ENCODE measurements at regions not wholly inside any gene's neighbourhood (a gene's known extent, or its start where the extent isn't known, plus 50 kb on each side); places are given as distances from the start of the nearest gene placed in this dataset.
"Not testable (repeated sequence)": the region's sequence is repeated elsewhere in the genome, so short reads cannot be mapped to it uniquely, and the experiment has no call there.

DNA sequence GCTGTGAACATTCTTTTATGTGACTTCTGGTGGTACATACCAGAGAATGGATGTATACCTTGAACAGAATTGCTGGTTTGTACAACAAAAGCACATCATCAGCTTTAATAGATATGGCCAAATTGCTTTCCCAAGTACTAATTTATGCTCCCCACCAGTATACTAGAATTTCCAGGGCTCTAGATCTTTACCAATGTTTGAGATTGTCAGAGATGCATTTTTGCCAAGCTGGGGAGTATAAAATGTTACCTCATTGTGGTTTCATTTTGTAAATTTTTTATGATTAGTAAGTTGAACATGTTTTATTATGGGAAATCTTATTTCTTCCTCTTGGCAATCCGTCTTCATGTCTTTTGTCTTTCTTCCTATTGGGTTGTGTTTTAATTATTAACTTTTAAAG is 179.9 kb upstream of the TMEM106B start:
- no peaks in the 10 kb centered on the region for H3K36me3 Mint-ChIP-seq
- H3K9me3 Mint-ChIP-seq = no peaks in the 10 kb centered on the region
- H3K4me3 Mint-ChIP-seq = no peak overlapping the region
- H3K4me1 Mint-ChIP-seq = no peaks in the 10 kb centered on the region
- peaks cover 5% of the 10 kb centered on the region for H3K27me3 Mint-ChIP-seq
- H3K27ac Mint-ChIP-seq = no peak overlapping the region

DNA sequence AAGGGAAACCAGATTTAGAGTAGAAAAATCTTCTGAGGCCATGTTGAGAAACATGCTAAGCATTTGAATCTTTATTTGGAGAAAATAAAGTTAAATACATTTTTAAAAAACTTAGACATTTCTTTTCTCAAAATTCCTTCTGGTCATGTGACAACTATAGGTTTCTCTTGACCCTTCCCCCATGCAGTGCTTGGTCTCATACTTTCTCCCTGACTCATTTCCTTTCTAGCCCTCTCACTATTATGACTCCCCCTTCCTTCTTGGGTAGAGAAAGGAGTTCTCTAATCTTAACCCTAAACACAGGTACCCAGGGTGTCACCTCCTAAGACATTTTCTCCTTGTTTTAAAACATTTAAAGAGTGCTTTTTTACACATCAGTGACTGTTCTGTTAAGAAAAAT is 179.5 kb upstream of the TMEM106B start:
- no peaks in the 10 kb centered on the region for H3K9me3 Mint-ChIP-seq
- H3K27ac Mint-ChIP-seq = no peak overlapping the region
- H3K4me3 Mint-ChIP-seq = no peak overlapping the region
- H3K4me1 Mint-ChIP-seq = no peaks in the 10 kb centered on the region
- peaks cover 8% of the 10 kb centered on the region for H3K27me3 Mint-ChIP-seq
- H3K36me3 Mint-ChIP-seq = no peaks in the 10 kb centered on the region

DNA sequence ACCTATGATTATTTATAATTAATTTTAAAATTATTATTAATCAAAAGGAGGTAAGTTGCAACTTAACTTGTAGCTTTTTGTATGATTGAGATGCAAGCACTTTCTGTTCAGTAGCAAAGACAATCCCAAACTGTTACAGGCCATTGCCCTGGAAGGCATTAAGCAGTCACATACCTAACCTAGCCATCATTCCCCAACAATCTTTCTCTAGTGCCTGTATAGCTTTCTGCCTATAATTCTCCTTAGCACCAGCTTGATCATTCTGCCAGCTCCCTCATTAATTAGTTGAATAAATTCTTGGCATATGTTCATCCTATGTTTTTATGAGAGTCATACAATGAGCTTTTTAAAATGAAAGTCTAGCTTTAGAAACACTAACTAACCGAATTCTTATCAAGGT is 178.9 kb upstream of the TMEM106B start:
- Mint-ChIP-seq H3K27me3 (peaks cover 13% of the 10 kb centered on the region), H3K9me3 (no peaks in the 10 kb centered on the region), H3K27ac (no peak overlapping the region), H3K4me3 (no peak overlapping the region), H3K4me1 (no peaks in the 10 kb centered on the region), H3K36me3 (no peaks in the 10 kb centered on the region)

DNA sequence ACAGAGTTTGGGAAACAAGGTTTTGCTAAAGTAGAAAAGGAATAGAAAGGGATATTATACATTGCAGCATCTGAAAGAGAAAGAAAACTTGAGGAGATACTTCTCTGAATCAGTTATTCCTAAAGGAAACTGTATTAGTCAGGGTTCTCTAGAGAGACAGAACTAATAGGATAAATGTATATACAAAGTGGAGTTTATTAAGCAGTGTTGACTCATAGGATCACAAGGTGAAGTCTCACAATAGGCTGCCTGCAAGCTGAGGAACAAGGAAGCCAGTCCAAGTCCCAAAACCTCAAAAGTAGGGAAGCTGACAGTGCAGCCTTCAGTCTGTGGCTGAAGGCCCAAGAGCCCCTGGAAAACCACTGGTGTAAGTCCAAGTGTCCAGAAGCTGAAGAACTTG is 167.6 kb upstream of the TMEM106B start:
- H3K36me3 Mint-ChIP-seq, H3K9me3 Mint-ChIP-seq: not testable (repeated sequence)

DNA sequence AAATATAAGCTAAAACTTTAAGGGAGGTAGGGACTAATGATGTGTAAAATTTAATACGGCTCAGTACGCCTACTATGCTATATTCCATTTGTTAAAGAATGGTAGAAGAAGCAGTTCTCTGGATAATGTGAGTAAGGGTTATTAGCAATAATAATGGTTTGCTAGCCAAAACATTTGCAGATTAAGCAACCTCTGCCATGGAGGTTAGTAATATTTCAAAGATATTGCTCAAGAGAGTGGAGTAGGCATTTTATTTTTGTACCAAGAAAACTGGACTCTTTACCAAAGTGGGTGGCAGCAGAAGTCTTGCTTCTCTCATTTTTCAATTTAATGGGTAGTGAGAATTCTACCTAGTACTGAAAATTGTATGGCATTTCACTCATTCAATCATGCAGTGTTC is 158.9 kb upstream of the TMEM106B start:
- Mint-ChIP-seq H3K9me3 (peaks cover 7% of the 10 kb centered on the region), H3K27ac (no peak overlapping the region), H3K4me1 (no peaks in the 10 kb centered on the region), H3K27me3 (peaks cover 7% of the 10 kb centered on the region), H3K36me3 (peaks cover 2% of the 10 kb centered on the region), H3K4me3 (no peak overlapping the region)

More for the DNA sequence above, 167.6 kb upstream of the TMEM106B start:
- H3K27me3 Mint-ChIP-seq = peaks cover 16% of the 10 kb centered on the region
- H3K4me3 Mint-ChIP-seq, H3K4me1 Mint-ChIP-seq, H3K27ac Mint-ChIP-seq: not testable (repeated sequence)

DNA sequence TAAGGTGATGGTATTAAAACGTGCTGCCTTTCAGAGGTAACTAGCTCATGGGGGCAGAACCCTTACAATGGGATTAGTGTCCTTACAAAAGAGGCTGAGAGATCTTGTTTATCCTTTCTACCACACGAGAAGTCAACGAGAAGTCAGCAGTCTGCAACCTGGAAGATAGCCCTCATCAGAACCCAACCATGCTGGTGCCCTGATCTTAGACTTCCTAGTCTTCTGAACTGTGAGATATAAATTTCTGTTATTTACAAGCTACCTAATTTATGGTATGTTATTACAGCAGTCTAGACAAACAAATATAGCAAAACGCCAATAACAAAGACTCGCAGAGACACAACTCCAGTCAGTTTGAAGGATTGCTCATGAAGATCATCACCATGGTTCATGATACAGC is 157.5 kb upstream of the TMEM106B start:
- peaks cover 10% of the 10 kb centered on the region for H3K9me3 Mint-ChIP-seq
- no peak overlapping the region for H3K4me3 Mint-ChIP-seq
- peaks cover 5% of the 10 kb centered on the region for H3K36me3 Mint-ChIP-seq
- no peaks in the 10 kb centered on the region for H3K4me1 Mint-ChIP-seq
- H3K27ac Mint-ChIP-seq = no peak overlapping the region
- peaks cover 2% of the 10 kb centered on the region for H3K27me3 Mint-ChIP-seq

DNA sequence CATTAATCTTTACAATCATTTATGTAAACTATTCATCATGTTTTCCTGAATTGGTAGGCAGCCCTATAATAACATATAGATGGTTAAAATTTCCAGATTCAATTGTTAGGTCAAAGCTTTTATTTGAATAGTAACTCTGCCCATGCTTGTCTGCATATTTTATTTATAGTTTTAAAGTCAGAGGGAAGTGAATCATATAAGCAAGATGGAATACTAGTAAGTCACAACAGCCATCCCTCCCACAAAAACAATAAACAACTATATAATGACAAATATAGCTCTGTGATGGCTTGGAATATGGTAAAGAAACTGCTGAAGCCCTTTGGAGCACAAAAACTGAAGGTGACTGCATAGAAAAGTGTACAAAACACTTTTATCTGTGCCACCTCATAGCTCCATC is 156.3 kb upstream of the TMEM106B start:
- H3K36me3 Mint-ChIP-seq = peaks cover 5% of the 10 kb centered on the region
- no peak overlapping the region for H3K4me3 Mint-ChIP-seq
- no peaks in the 10 kb centered on the region for H3K4me1 Mint-ChIP-seq
- H3K27ac Mint-ChIP-seq = no peak overlapping the region
- no peaks in the 10 kb centered on the region for H3K27me3 Mint-ChIP-seq
- H3K9me3 Mint-ChIP-seq = peaks cover 10% of the 10 kb centered on the region

DNA sequence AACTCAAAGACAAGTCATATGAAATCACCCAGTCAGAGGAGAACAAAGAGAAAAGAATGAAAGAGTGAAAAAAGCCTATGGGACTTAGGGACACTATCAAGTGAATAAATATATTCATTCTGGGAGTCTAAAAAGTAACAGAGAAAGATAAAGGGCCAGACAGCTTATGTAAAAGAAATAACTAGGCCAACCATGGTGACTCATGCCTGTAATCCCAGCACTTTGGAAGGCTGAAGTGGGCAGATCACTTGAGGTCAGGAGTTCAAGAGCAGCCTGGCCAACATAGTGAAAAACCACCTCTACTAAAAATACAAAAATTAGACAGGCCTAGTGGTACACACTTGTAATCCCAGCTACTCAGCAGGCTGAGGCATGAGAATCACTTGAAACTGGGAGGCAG is 154.7 kb upstream of the TMEM106B start:
- Mint-ChIP-seq H3K27me3 (no peaks in the 10 kb centered on the region), H3K9me3 (peaks cover 10% of the 10 kb centered on the region), H3K4me3 (no peak overlapping the region), H3K36me3 (peaks cover 5% of the 10 kb centered on the region), H3K27ac (no peak overlapping the region), H3K4me1 (no peaks in the 10 kb centered on the region)

DNA sequence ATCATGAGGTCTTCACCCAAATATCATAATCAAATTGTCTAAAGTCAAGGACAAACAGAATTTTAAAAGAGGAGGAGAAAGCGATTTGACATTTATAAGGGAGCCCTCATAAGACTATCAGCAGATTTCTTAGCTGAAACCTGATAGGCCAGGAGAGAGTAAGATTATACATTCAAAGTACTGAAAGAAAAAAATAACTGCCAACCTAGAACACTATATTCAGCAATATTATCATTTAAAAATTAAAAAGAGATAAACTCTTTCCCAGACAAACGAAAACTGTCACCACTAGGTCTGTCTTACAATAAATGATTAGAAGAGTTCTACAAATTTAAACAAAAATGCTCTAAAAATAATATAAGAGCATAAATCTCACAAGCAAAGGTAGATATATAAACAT is 154.1 kb upstream of the TMEM106B start:
- no peaks in the 10 kb centered on the region for H3K4me1 Mint-ChIP-seq
- no peak overlapping the region for H3K4me3 Mint-ChIP-seq

DNA sequence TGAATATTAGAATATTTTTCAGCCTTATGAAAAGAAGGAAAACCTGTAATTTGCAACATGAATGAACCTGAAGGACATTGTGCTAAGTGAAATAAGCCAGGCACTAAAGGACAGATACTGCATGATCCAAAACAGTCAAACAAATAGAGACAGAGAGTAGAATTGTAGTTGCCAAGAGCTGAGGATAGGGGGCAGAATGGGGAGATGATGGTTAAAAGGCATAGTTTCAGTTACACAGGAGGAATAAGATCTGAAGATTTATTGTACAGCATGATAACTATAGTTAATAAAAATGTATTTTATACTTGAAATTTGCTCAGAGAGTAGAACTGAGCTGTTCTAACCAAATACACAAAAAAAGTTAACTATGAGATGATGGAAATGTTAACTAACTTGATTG is 149.0 kb upstream of the TMEM106B start:
- Mint-ChIP-seq H3K27ac (no peak overlapping the region), H3K4me3 (no peak overlapping the region), H3K9me3 (peaks cover 5% of the 10 kb centered on the region), H3K4me1 (peaks cover 13% of the 10 kb centered on the region), H3K27me3 (no peaks in the 10 kb centered on the region), H3K36me3 (peaks cover 3% of the 10 kb centered on the region)

More for the DNA sequence above, 154.1 kb upstream of the TMEM106B start:
- Mint-ChIP-seq H3K27me3 (no peaks in the 10 kb centered on the region), H3K36me3 (peaks cover 5% of the 10 kb centered on the region), H3K27ac (no peak overlapping the region), H3K9me3 (peaks cover 10% of the 10 kb centered on the region)

DNA sequence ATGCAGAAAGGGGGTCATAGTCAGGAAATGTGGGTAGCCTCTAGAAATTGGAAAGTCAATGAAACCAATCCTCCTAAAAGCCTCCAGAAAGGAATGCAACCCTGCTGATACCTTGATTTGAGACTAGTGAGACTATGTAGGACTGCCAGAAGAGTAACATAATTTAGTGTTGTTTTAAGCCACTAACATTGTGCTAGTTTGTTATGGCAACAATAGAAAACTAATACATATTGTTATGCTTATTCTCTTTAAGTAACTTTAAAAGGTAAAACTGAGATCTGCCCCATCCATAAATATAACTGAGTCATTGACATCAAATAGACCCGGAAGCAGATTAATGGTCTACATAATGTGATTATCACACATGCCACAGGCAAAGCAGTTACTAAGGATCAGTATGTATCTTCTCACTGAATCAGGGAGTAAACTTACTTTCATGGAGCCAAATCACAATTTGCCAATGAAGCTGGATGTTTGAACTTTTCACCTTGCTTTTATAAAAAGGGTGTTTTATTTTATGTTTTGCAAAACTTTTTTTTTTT is 146.4 kb upstream of the TMEM106B start:
- Mint-ChIP-seq H3K9me3 (no peaks in the 10 kb centered on the region), H3K36me3 (no peaks in the 10 kb centered on the region), H3K4me3 (no peak overlapping the region), H3K27ac (no peak overlapping the region), H3K27me3 (no peaks in the 10 kb centered on the region), H3K4me1 (peaks cover 19% of the 10 kb centered on the region)

DNA sequence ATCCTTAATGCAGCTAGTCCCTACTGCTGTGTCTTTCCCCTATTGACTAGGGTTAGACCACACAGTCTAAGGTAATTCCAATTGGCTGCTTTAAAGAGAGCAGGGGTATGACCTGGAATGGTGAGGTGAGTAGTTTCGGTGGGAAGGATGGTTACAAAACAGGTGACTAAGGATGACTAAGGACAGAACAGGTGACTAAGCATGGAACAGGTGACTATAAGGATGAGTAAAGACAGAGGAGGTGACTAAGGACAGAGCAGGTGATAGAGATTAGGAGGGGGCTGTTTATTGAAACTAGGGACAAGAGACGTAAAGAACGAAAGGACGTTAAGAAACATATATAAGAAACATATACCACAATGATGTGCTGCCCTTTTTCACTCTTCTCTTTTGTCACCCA is 145.1 kb upstream of the TMEM106B start:
- H3K27ac Mint-ChIP-seq = peak overlapping the region; percentile 77
- peaks cover 19% of the 10 kb centered on the region for H3K4me1 Mint-ChIP-seq
- no peaks in the 10 kb centered on the region for H3K36me3 Mint-ChIP-seq
- H3K4me3 Mint-ChIP-seq = no peak overlapping the region
- no peaks in the 10 kb centered on the region for H3K9me3 Mint-ChIP-seq
- no peaks in the 10 kb centered on the region for H3K27me3 Mint-ChIP-seq

DNA sequence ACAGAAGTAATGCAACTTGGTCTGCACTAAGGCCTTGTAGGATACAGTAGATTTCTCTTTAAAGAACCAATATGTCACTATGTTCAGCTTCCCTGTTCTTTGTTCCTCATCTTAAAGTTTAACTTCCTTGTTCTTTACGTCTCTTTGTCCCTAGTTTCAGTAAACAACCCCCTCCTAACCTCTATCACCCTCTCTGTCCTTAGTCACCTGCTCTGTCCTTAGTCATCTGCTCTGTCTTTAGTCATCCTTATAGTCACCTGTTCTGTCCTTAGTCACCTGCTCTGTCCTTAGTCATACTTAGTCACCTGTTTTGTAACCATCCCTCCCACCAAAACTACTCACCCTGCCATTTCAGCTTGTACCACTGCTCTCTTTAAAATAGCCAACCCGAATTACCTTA is 144.6 kb upstream of the TMEM106B start:
- peak overlapping the region; percentile 57 for H3K27ac Mint-ChIP-seq
- H3K9me3 Mint-ChIP-seq = no peaks in the 10 kb centered on the region
- H3K27me3 Mint-ChIP-seq = no peaks in the 10 kb centered on the region
- no peaks in the 10 kb centered on the region for H3K36me3 Mint-ChIP-seq
- H3K4me1 Mint-ChIP-seq = peaks cover 19% of the 10 kb centered on the region
- no peak overlapping the region for H3K4me3 Mint-ChIP-seq

DNA sequence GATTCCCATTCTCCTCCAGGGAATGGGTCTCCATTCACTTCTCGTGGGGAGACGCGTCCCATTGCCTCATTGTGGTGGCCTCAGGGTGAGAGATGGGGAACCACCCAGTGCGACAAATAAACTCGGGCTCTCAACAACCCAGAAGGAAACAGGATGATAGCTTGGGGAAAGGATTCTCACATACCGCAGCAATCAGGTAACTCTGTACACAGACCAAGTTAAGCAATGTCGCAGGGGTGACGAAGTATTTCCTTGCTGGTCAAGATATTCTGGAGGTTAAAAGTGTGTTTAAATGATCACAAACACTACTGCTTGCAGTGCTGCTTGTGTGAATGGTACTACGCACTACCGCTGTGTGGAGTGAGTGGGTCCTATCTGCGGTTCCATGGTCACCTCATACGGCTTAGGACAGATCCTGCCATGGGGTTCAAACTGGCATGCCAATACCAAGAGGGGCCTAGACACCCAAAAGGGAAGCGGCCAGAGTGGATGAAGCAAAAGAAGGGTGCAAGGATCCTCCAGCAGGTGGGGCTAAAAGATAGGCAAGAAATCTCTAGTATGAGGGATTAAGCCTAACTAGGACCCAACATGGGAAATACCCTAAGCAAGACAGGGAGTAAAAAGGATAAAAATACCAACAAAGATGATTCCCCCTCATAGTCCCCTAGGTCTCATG is 143.8 kb upstream of the TMEM106B start:
- Mint-ChIP-seq H3K4me1 (peaks cover 19% of the 10 kb centered on the region), H3K4me3 (no peak overlapping the region), H3K27ac (peak overlapping the region; percentile 81), H3K36me3 (no peaks in the 10 kb centered on the region), H3K27me3 (no peaks in the 10 kb centered on the region), H3K9me3 (no peaks in the 10 kb centered on the region)

DNA sequence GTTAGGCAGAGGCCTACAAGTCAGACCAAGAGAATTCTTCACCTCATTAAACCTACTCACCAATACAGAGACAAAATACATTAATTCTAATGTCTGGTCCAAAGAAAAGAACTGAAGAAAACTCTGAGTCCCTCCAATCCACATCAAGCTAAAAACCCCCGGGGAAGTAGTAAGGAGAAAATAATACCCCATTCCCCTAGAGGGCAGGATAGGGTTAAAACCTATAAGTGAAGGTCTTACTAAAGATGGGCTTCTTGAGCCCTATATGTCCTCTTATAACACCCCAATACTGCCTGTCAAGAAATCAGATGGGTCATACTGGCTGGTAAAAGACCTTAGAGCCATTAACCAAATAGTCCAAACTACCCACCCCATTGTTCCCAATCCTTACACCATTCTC is 141.3 kb upstream of the TMEM106B start:
- Mint-ChIP-seq H3K27me3 (no peaks in the 10 kb centered on the region), H3K27ac (no peak overlapping the region), H3K4me3 (no peak overlapping the region), H3K36me3 (no peaks in the 10 kb centered on the region), H3K9me3 (no peaks in the 10 kb centered on the region), H3K4me1 (peaks cover 19% of the 10 kb centered on the region)

DNA sequence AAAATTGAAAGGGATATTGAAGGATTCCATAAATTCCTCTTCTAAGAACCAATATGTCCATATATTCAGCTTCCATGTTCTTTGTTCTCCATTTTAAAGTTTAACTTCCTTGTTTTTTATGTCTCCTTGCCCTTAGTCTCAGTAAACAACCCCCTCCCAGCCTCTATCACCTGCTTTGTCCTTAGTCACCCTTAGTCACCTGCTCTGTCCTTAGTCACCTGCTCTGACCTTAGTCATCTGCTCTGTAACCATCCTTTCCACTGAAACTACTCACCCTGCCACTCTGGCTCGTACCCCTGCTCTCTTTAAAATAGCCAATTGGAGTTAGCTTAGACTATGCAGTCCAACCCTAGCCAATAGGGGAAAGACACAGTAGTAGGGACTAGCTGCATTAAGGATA is 136.2 kb upstream of the TMEM106B start:
- H3K27me3 Mint-ChIP-seq = no peaks in the 10 kb centered on the region
- H3K4me1 Mint-ChIP-seq = no peaks in the 10 kb centered on the region
- no peak overlapping the region for H3K27ac Mint-ChIP-seq
- peaks cover 11% of the 10 kb centered on the region for H3K9me3 Mint-ChIP-seq
- no peak overlapping the region for H3K4me3 Mint-ChIP-seq
- peaks cover 6% of the 10 kb centered on the region for H3K36me3 Mint-ChIP-seq

DNA sequence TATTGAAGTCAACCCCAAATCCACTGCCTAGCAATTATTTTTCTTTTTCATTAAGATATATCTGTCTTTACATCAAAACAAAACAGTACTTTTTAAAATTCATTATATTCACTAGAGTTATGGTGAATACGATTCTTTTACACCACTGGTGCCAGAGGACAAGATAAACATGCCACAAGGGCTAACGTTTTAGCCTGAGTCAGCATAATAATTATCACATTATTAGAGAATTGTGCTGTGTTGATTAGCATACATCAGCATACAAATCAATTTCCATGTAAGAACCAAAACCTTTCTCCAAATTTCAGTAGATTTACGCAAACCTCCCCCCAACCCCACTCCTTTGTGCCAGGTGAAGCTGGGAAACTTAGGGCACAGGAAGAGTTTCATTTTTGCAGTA is 131.1 kb upstream of the TMEM106B start:
- no peaks in the 10 kb centered on the region for H3K27me3 Mint-ChIP-seq
- no peak overlapping the region for H3K27ac Mint-ChIP-seq
- H3K9me3 Mint-ChIP-seq = peaks cover 10% of the 10 kb centered on the region
- H3K4me1 Mint-ChIP-seq = no peaks in the 10 kb centered on the region
- H3K4me3 Mint-ChIP-seq = no peak overlapping the region
- H3K36me3 Mint-ChIP-seq = peaks cover 6% of the 10 kb centered on the region

All from activated naive CD4-positive, alpha-beta T cell treated with anti-CD3 and anti-CD28 coated beads, Interleukin-2, amount 50 U/mL, for 24 hours (primary cell).